Stimulated activated CD8-positive, alpha-beta memory T cell treated with anti-CD3 and anti-CD28 coated beads, Interleukin-2, amount 100 ng/mL, for 48 hours (primary cell): ENCODE measurements at regions not wholly inside any gene's neighbourhood (a gene's known extent, or its start where the extent isn't known, plus 50 kb on each side); places are given as distances from the start of the nearest gene placed in this dataset.

ENCODE experiments used
- DNase-seq, 2 donors: peaks; one replicate each; pipeline ENCODE4 v3.0.0-alpha.2; 2020; ENCODE audit warnings: low read depth in 2 of 2

DNA sequence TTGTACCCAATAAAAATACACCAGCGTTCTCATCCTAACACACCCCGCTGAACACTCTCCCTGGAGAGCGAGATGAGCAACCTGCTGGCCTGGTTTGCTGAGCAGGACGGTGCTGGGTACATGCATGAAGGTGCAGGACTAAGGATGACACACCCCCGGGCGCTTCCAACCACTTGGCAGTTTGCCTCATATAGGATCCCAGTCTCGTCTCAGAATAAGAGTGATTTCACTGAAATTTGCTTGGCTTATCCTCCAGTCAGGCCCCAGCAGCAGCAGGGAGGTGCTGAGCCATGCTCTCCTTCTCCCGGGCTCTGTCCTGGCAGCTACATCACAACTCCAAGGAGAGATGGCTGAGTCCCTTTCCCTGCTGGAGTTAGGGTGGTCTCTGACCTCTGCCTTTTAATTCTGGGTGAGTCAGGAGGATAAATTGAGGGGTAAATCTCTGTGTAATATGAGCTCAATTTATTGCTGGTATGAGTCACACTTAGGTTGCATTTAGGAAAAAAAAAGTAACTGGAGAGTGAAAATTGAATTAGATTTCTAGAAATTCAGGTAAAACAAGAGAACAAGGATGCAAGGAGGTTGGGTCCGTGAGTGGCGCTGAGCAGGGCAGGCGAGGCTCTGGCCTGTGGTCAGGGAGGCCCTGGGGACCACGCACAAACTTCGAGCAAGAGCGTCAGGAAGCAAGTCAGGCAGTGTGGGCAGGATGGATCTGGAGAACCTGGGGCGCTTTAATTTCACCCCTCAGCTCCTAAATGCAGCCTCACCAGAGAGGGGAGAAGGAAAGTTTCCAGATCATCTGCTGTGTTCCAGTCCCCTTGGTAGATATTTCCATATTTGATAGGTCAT lies 974.0 kb downstream of the TBC1D22A start:
- no peak for DNase-seq

DNA sequence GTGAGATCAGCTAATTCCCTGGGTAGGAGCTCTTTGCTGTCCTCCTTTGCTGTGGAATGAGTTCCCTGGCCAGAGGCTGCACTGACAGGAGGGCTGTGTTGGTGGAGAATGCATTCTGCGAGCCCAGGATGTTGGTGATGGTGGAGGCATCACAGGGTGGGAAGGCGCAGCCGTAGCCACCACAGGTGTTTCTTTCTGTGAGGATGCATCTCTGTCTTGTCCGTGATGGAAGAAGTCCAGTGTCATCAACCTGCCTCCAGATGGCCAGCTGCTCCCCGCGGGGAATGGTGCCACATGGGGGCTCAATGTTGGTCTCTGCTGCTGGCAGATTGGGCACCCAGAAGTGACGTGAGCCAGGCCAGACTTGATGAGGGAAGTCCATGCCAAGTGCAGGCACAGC lies 972.1 kb downstream of the TBC1D22A start:
- no peak for DNase-seq

DNA sequence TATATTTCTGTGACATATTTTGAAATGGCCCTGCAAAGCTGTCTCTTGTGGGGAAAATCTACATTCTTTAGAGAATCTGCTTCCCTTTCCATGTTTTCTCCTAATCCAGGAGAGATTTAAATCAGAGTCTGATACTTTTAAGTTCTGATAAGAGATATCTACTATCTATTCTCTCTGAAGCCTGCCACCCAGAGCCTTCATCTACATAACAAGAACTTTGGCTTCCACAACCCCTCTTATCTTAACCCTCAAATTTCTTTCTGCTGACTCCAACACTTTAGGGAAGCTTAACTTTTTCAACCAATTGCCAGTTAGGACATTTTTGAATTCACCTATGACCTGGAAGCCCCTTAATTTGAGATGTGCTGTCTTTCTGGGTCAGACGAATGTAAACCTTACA lies 965.2 kb downstream of the TBC1D22A start:
- DNase-seq = no peak

DNA sequence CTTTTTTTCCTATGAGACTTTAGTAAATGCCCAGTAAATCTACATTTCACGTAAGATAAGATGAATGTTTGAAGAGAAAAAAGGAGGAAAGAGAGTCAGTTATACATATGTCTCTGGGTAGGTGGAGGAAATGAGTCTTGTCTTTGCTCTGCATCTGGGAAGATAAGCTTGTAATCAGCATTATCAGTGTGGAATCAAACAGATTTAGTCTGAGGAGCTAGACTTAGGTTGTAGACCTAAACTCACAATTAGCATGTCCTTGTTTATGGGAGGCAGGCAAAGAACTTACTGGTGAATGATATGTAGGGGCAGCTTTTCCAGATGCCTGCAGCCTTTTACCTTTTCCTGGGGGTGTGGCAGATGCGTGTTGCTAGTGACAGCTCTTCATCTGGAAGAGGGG lies 962.3 kb downstream of the TBC1D22A start:
- no peak for DNase-seq

DNA sequence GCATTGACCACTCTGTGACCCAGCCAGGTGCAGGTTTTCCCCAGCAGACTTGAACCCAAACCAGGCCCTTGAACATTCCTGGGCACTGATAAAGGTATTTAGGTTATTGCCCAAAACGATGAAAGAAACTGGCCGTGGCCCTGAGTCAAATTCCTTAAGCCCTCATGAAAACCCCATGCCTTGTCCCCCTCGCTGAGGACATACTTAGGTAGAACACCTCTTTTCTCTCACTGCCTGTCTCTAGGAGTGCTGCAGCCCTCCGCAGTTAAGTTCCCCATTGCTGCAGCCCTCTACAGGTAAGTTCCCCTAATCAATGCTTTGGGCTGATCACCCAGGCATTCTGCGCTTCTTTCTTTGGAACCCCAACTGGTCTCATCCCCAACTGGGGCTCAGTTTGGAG lies 961.6 kb downstream of the TBC1D22A start:
- no peak for DNase-seq

DNA sequence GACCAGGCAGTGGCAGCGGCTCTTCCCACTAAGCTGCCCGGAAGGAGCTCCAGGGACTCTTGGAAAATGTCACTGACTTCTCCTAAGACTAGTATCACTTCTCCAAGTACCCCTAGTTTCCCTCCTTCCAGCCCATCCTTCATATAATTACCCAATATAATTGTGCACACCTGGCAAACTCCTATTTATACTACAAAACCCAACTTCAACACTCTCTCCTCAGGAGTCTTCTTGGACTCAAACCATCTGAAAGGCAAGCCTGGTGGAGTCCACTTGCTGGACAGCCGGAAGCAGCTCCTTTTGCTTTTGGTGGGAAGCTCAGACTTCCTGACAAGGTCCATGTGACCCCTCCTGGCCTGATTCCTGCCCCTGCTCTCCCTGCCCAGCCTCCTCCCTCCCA lies 955.9 kb downstream of the TBC1D22A start:
- DNase-seq = no peak

DNA sequence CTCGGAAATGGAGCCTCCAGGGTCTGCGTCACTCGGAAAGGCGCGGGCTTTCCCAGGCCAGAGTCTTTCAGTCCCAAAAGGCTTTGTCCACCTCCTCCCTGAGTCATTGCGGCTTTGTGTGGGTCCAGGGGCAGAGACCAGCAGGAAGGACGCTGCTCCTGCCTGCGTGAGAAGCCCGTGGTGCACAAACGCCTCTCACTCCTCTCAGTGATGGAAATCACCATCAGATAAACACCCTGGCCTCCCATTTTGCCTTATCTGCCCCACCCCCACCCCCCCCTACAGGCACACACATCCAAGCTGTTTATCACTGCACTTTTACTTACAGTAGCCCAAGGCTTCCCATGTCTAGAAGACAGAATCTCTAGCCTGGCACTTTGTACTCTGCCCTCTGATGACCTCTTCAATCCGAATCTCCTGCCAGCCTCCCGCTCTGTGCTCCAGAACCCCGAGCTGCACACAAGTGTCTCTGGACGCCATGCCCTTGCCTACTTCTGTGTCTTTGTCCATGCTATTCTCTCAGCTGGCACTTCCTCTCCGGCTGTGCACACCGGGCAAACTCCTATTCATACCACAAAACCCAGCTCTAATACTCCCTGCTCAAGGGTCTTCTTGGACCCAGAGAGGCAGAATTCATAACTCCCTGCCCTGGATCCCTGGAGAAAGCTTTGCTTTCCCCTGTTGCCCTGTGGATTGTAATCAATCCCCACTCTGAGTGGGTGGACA lies 954.6 kb downstream of the TBC1D22A start:
- no peak for DNase-seq

DNA sequence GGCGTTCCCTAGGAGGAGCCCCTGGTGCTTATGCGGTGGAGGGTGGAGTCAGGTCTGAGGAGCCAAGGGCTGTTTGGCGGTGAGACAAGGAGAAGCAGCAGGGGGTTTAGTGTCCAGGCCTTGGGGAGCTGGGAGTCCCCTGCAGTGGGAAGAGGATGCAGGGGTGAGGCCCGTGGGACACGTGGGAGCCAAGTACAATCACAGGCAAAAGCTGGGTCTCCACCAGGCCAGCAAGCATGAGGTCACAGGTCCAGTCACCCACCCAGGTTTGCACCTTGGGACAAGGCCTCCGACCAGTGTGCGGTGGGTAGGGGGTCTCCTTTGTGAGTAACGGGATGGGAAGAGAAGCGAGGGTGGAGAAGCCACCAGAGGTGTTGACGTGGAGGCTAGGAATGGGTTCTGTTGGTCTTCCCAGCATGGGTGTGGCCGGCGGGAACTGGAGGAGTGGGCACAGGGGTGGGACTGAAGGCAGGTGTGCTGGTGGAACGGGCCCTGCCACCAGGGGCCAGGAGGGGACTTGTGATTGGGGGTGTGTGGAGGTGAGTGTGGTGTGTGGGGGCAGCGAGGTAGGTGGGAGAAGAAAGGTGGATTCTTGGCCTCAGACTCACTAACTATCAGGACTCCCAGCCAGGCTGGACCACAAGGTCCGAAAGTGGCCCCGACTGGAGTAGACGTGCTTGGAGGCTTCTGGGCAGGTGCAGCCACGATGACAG lies 953.6 kb downstream of the TBC1D22A start:
- DNase-seq = no peak

DNA sequence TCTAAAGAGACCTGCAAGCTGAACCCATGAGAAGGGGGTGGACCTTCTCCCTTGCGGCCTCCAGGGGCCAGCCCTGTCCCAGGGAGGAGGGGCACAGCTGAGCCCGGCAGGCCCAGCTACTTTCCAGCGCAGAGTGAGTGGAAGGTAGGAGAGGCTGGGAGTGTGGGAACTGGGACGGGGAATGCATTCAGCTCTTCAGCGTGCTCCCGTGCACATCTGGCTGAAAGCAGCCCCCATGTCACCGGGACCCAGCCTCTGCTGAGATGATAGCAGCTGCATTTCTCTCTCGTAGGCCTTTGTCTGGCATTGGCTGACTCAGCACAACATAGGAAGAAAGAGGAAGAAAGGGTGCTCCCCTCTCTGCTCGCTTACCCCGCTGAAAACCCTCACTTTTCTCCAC lies 951.5 kb downstream of the TBC1D22A start:
- DNase-seq = no peak

DNA sequence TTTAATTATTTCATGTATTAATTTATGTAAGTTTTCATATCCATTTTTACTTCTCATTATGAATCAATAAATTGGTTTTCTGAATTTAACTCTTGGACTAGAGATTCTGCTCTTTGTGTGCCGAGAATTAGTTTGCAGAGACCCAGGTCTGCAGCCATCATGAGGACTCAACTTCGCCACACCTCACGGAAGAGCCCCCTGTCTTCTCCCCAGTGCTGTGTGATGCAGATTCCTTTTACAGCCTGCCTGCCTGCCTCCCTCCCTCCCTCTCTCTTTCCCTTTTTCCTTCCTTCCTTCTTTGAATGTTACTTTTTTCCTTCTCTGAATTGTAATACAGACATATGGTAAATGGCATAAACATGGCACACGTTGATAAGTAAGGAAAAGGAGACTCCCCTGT lies 947.7 kb downstream of the TBC1D22A start:
- no peak for DNase-seq

DNA sequence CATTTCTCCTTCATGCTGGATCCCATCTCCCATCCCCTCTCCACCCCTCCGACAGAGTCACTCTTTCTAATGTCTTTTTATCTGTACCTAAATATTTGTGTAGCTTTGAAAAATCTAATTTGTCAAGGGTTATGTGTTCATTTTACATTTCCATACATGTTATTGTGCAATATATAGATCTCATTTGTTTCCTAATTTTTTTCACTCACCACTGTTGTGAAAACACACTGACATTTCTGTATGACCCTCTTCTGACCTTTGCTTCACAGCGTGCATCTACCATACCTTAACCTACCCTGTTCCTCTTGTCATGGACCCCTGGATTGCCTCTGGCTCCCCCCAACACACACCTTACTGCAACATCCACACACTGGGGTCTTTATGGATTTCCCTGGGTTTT lies 942.9 kb downstream of the TBC1D22A start:
- no peak for DNase-seq

DNA sequence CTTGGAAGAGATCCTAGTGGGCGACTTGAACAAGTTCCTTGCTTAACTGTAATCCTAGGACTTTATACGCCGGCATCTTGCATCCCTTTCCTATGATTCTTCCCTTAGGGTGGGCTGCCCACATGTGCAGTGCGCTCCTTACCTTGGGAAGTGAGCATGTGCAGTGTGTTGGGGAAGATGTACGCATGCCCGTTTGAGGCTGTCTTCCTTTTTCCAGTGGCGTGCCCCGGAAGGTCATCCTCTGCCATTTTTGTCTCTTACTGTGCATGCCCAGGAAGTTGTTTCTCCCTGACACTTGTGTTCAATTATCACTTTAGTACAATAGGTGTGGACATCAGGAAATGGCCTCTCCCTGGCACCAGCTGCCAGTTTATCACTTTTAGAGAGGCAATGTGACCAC lies 936.5 kb downstream of the TBC1D22A start:
- DNase-seq = no peak

DNA sequence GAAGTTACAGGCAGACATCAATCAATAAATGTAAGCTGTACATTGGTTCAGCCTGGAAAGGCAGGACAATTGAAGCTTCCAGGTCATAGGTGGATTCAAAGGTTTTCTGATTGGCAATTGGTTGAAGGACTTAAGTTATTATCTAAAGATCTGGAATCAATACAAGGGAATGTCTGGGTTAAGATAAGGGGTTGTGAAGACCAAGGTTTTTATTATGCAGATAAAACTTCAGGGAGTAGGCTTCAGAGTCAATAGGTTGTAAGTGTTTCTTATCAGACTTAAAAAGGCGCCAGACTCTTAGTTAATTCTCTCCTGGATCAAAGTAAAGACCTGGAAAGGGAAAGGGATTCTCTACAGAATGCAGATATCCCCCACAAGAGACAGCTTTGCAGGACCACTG lies 935.4 kb downstream of the TBC1D22A start:
- DNase-seq = no peak

DNA sequence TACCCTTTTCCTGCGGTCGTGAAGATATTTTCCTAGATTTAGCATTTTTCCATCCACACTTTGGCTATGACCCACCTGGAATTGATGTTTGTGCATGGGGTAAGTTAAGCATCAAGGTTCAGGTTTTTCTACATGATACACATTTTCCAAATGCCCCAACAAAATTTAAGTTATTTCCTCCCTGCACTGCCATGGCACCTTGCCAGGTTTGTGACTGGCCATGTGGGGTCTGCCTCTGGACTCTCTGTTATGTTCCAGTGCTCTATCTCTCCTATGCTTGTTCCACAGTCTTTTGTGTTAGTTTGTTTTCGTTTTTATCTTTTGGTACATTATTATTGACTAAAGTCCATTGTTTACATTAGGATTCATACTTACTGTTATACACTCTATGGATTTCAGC lies 934.3 kb downstream of the TBC1D22A start:
- no peak for DNase-seq

DNA sequence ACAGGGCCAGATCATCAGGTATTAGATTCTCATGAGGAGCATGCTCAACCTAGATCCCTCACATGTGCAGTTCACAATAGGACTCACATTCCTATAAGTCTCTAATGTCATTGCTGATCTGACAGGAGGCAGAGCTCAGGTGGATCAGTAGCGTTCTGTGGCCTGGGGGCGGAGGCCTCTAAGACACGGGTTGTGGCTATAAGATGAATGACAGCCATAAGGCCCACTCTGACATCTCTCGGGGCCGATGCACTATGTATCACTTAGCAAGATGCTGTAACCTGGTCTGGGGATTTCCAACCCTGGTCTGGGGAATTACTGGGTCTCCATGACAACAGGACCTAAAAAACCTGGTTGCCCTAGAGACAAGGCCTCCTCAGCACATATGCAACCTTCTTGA lies 932.7 kb downstream of the TBC1D22A start:
- no peak for DNase-seq

DNA sequence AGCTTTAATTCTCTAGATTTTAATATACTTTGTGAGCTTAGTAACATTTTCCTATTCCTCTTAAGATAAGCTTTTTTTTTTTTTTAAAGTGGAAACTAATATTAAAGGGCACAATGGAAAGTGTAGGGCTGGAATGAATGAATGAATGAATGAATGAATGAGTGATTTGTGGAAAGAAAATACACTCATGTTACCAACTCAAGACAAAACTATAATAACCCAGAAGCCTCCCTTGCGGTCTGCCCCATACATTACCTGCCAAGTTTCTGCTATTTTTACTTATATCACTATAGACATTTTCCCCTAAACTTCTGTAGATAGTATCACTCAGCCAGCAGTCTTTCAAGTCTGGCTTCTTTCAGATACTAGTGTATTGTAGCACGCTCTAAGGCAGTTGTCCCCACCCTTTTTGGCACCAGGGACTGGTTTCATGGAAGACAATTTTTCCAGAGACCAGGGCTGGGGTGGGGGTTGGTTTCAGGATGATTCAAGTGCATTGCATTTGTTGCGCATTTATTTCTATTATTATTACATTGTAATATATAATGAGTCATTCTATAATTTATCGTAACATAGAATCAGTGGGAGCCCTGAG lies 932.2 kb downstream of the TBC1D22A start:
- DNase-seq = no peak

DNA sequence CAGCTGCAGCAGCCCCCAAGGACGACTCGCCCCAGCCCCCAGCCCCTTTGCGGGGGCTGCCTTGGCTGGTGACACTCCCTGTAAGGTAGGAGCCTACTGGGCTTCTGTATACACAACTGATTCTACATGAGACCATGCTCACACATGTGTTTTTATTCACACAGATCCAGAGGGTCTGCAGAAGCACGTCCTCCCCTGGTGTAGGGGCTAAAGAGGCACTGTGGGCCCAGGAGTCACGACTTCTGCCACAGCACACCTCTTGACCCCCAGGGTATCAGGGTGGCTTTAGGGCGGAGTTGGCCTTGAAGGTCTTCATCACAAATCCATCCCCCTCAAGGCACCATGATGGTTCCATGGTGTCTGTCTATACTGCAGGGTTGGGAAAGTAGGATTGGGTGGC lies 931.2 kb downstream of the TBC1D22A start:
- no peak for DNase-seq

DNA sequence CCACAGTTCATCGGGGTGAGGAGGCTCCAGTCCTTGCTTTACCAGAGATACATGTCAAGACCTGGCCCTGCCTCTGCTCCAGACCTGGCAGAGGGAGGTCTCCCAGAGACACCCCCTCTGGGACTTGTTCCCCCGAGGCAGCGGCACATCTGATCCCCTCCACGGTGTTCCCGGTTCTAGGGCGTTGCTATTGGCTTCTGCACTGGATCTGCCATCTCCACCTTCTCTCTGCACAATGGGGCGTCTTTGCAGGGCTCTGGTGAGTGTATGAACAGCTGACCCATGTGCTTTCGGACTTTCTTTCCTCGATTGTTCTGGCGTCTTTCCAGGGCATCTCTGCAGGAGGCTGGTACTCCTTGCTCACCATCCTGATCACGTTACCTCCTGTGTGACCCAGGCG lies 930.4 kb downstream of the TBC1D22A start:
- DNase-seq = no peak

DNA sequence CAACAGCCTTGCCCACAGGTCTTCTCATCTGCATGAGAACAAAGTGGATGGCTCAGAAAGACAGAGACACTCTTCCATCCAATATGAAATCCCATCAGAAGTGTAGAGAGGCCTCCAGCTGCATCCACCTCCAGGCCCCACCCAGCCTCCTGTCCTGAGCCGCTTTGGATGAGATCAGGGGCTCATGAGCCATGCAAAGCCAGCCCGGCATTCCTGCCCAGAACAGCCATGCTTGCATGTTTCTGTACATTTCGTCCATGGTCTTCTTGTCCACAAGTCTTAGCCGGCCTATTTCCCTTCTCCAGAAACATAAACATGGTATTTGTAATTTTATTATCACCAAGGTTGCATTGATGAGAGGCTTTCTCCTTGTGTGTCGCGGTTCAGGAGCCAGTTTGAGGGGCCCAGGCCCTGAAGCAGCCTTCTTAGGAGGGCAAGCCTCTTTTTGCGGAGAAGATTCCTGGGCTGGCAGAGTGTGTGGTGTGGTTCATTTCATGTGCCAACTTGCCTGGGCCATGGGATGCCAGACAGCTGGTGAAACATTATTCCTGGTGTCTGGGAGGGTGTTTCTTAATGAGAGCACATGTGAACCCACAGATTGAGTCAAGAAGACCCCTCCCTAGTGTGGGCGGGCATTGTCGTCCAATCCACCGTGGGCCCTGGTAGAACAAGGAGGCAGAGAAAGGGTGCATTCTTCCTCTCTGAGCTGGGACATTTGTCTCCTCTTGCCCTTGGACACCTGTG lies 928.9 kb downstream of the TBC1D22A start:
- DNase-seq = no peak

DNA sequence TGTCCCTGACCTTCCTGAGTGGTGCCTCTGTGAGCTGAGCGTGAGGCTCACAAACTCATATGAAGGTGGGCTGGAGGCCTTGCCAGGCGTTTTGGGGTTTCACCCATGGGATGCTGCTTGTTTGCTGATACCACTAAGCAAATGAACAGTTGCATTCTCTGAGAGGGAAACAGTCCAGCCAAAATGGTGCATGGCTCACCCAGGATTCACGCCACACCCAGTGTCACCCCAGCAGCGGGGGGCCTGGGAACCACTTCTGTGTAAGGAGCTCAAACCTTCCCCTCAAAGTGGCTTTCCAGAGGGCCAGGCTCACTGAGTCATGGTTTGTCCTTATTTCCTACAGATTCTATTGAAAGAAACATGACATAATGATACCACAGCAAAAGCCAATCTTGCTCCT lies 928.1 kb downstream of the TBC1D22A start:
- no peak for DNase-seq

DNA sequence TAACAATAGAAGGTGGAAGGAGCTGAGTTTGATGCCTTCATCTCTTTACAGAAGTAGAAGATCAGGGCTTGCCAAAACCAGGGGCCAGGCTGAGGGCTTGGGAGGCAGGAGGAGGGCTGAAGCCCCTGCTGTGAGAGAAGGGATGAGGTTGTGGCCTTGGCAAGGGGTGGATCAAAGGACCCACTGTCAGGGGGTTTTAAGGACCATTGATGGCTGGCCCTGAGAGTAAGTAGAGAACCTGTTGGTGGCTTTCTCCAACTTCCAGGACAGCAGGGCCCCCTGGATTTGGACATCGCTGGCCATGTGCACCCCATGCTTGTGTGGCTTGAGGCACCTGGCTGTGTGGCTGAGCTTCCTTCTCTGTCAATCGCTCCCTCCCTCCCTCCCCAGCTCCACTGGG lies 927.7 kb downstream of the TBC1D22A start:
- DNase-seq = no peak

DNA sequence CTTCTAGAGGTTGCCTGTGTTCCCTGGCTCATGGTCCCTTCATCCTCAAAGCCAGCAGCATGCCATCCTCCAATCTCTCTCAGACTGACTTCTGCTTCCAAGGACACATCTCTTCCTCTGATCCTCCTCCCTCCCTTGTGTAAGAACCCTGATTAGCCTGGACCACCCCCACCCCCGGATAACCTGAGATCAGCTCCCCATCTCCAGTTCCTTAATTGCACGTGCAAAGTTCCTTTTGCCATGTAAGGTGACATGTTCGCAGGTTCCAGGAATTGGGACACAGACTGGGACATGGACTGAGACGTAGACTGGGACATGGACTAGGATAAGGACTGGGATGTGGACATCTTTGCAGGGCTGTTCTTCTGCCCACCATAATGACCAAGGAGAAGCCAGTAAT lies 925.3 kb downstream of the TBC1D22A start:
- DNase-seq = no peak
